ENCODE measurements at regions not wholly inside any gene's neighbourhood (a gene's known extent, or its start where the extent isn't known, plus 50 kb on each side); places are given as distances from the start of the nearest gene placed in this dataset.

- Histone ChIP-seq H3K27me3 (no peaks in the 10 kb centered on the region), H3K4me3 (replicated peaks in 1 of 3) (no peak overlapping the region), H3K4me1 (peaks cover 0 to 22% of the 10 kb centered on the region in 2 donors), H3K36me3 (no peaks in the 10 kb centered on the region), H3K27ac (peak overlapping the region in 2 of 3 donors; percentile 45 to 61), H3K9me3 (no peaks in the 10 kb centered on the region)
- DNase-seq: no peak
- intact Hi-C loops (cut with DNase I): no loop called here
- WGBS, 2 donors: 92 to 93% methylated on average over 7 to 8 of the region's 8 CpGs
- TF ChIP-seq CTCF (IDR thresholded peaks at IDR 0.05) (no peak), POLR2A (IDR thresholded peaks at IDR 0.05) (no peak)
Measured at GRCh38 chr2:20141806-20142205, 83.1 kb downstream of the SDC1 start.

GRCh38 chr2:20141056-20141762, 83.7 kb downstream of the SDC1 start:
- Histone ChIP-seq H3K27me3 (no peaks in the 10 kb centered on the region), H3K9me3 (no peaks in the 10 kb centered on the region), H3K4me3 (replicated peaks in 1 of 3) (no peak overlapping the region), H3K27ac (peak overlapping the region in 2 of 3 donors; percentile 45 to 61), H3K36me3 (no peaks in the 10 kb centered on the region), H3K4me1 (peaks cover 0 to 18% of the 10 kb centered on the region in 2 donors)
- 37 to 62% methylated on average over 8 of the region's 9 CpGs for WGBS, 2 donors
- intact Hi-C loops (cut with DNase I): no loop called here
- TF ChIP-seq CTCF (IDR thresholded peaks at IDR 0.05): no peak
- TF ChIP-seq POLR2A (IDR thresholded peaks at IDR 0.05): no peak
- peak; percentile 62 to 85 for DNase-seq

GRCh38 chr2:20140321-20141055, 84.4 kb downstream of the SDC1 start:
- intact Hi-C loops (cut with DNase I): no loop called here
- peaks cover 0 to 12% of the 10 kb centered on the region in 2 donors for H3K4me1 ChIP-seq
- no peak overlapping the region for H3K4me3 ChIP-seq (replicated peaks in 1 of 3)
- no peaks in the 10 kb centered on the region for H3K9me3 ChIP-seq
- no peak for DNase-seq
- H3K27ac ChIP-seq: no peak overlapping the region
- WGBS, 2 donors: 79 to 90% methylated on average over 8 to 11 of the region's 11 CpGs
- TF ChIP-seq POLR2A (IDR thresholded peaks at IDR 0.05): no peak
- no peaks in the 10 kb centered on the region for H3K36me3 ChIP-seq
- H3K27me3 ChIP-seq: no peaks in the 10 kb centered on the region

GRCh38 chr2:20139407-20140172, 85.3 kb downstream of the SDC1 start:
- TF ChIP-seq POLR2A (IDR thresholded peaks at IDR 0.05) (no peak), CTCF (IDR thresholded peaks at IDR 0.05) (no peak)
- intact Hi-C loops (cut with DNase I): loop anchor here (5.0 to 10.0 kb wide), 2 partner anchors 83 to 505 kb away; no protein-coding TSS in a partner anchor
- no peak overlapping the region for H3K27ac ChIP-seq

GRCh38 chr2:20138696-20139095, 86.2 kb downstream of the SDC1 start:
- Histone ChIP-seq H3K4me3 (replicated peaks in 1 of 3) (no peak overlapping the region), H3K27ac (no peak overlapping the region), H3K27me3 (no peaks in the 10 kb centered on the region), H3K4me1 (peaks cover 0 to 12% of the 10 kb centered on the region in 2 donors), H3K9me3 (no peaks in the 10 kb centered on the region), H3K36me3 (no peaks in the 10 kb centered on the region)
- no peak for TF ChIP-seq POLR2A (IDR thresholded peaks at IDR 0.05)
- no peak for TF ChIP-seq CTCF (IDR thresholded peaks at IDR 0.05)
- DNase-seq: no peak
- 49 to 58% methylated on average over 6 of the region's 6 CpGs for WGBS, 2 donors
- intact Hi-C loops (cut with DNase I): loop anchor here (5.0 to 10.0 kb wide), 2 partner anchors 84 to 506 kb away; no protein-coding TSS in a partner anchor

More at GRCh38 chr2:20139407-20140172, 85.3 kb downstream of the SDC1 start:
- no peak overlapping the region for H3K4me3 ChIP-seq (replicated peaks in 1 of 3)
- H3K4me1 ChIP-seq: peaks cover 0 to 12% of the 10 kb centered on the region in 2 donors
- H3K9me3 ChIP-seq: no peaks in the 10 kb centered on the region
- no peaks in the 10 kb centered on the region for H3K36me3 ChIP-seq
- no peaks in the 10 kb centered on the region for H3K27me3 ChIP-seq
- WGBS, 2 donors: 69 to 76% methylated on average over 7 to 9 of the region's 9 CpGs
- no peak for DNase-seq
